ENCODE measurements at regions not wholly inside any gene's neighbourhood (a gene's known extent, or its start where the extent isn't known, plus 50 kb on each side); places are given as distances from the start of the nearest gene placed in this dataset.

DNA sequence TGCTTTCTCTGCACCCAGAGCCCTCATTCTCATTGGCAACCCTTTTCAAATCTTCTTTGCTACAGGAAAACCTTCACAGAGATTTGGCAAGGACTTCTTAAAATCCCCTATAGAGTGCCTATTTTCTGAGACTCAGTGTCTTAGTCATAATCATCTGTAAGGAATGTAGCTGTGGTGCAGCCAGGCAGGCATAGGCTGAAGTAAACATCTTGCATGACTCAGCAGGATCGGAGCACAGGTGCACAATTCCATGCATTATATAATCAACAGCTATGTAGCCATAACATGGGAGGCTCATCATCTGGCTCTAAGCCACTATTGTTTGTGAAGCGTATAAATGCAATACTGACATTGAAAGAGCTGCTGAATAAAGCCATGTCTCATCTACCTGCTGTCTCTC lies 368.8 kb downstream of the MAGEE1 start:
- no peak for TF ChIP-seq TEAD4 (IDR thresholded peaks at IDR 0.05)
- no peak for TF ChIP-seq FOXM1 (IDR thresholded peaks at IDR 0.05; ENCODE audit: borderline replicate concordance, low read depth)
- no peak for TF ChIP-seq EGR1 (IDR thresholded peaks at IDR 0.05)
- no peak for TF ChIP-seq EP300 (IDR thresholded peaks at IDR 0.05; ENCODE audit: borderline replicate concordance)
- no peak for TF ChIP-seq CEBPB (IDR thresholded peaks at IDR 0.05)
- TF ChIP-seq CREB1 (IDR thresholded peaks at IDR 0.05; ENCODE audit: low read depth), result no peak
- TF ChIP-seq, protein P1, sequence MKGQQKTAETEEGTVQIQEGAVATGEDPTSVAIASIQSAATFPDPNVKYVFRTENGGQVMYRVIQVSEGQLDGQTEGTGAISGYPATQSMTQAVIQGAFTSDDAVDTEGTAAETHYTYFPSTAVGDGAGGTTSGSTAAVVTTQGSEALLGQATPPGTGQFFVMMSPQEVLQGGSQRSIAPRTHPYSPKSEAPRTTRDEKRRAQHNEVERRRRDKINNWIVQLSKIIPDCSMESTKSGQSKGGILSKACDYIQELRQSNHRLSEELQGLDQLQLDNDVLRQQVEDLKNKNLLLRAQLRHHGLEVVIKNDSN (IDR thresholded peaks at IDR 0.05), result no peak
- TF ChIP-seq YY1 (IDR thresholded peaks at IDR 0.05; ENCODE audit: low read depth), result no peak
- TF ChIP-seq RAD21 (IDR thresholded peaks at IDR 0.05; ENCODE audit: low read depth), result no peak
- TF ChIP-seq, protein P2, sequence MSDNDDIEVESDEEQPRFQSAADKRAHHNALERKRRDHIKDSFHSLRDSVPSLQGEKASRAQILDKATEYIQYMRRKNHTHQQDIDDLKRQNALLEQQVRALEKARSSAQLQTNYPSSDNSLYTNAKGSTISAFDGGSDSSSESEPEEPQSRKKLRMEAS (IDR thresholded peaks at IDR 0.05), result no peak
- TF ChIP-seq REST (IDR thresholded peaks at IDR 0.05; ENCODE audit: low read depth), result no peak
- TF ChIP-seq NFIC (IDR thresholded peaks at IDR 0.05), result no peak

GRCh38 chrX:76802708-76803107 lies 375.2 kb downstream of the MAGEE1 start:
- TF ChIP-seq NFIC (IDR thresholded peaks at IDR 0.05) (no peak), RAD21 (IDR thresholded peaks at IDR 0.05; ENCODE audit: low read depth) (no peak), TEAD4 (IDR thresholded peaks at IDR 0.05) (no peak), TCF12 (IDR thresholded peaks at IDR 0.05; ENCODE audit: low read depth) (no peak), EP300 (IDR thresholded peaks at IDR 0.05; ENCODE audit: borderline replicate concordance) (no peak), FOXM1 (IDR thresholded peaks at IDR 0.05; ENCODE audit: borderline replicate concordance, low read depth) (no peak), REST (IDR thresholded peaks at IDR 0.05; ENCODE audit: low read depth) (no peak), YY1 (IDR thresholded peaks at IDR 0.05; ENCODE audit: low read depth) (no peak), ZBTB7A (IDR thresholded peaks at IDR 0.05; ENCODE audit: low read depth) (no peak), CREB1 (IDR thresholded peaks at IDR 0.05; ENCODE audit: low read depth) (no peak), EGR1 (IDR thresholded peaks at IDR 0.05) (no peak)
- TF ChIP-seq, protein P1 (IDR thresholded peaks at IDR 0.05), result no peak

DNA sequence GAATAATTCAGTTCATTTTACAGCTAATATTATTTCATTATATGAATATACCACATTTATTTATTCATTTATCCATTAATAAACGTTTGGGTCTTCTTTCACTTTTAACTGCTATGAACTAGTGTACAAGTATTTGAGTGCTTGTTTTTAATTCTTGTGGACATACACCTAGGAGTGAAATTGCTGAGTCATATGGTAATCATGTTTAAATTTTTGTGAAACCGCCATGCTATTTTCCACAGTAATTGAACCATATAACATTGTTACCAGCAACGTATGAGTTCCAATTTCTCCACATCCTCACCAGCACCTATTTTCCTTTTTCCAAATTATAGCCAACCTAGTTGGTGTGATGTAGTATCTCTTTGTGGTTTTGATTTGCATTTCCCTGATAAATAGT lies 388.2 kb downstream of the MAGEE1 start:
- TF ChIP-seq RAD21 (IDR thresholded peaks at IDR 0.05; ENCODE audit: low read depth) (no peak), NFIC (IDR thresholded peaks at IDR 0.05) (no peak), REST (IDR thresholded peaks at IDR 0.05; ENCODE audit: low read depth) (no peak), TAF1 (IDR thresholded peaks at IDR 0.05; ENCODE audit: low read depth) (no peak), FOXM1 (IDR thresholded peaks at IDR 0.05; ENCODE audit: borderline replicate concordance, low read depth) (no peak), ZBTB7A (IDR thresholded peaks at IDR 0.05; ENCODE audit: low read depth) (no peak), CEBPB (IDR thresholded peaks at IDR 0.05) (no peak), EP300 (IDR thresholded peaks at IDR 0.05; ENCODE audit: borderline replicate concordance) (no peak)
- TF ChIP-seq, protein P2 (IDR thresholded peaks at IDR 0.05), result no peak

DNA sequence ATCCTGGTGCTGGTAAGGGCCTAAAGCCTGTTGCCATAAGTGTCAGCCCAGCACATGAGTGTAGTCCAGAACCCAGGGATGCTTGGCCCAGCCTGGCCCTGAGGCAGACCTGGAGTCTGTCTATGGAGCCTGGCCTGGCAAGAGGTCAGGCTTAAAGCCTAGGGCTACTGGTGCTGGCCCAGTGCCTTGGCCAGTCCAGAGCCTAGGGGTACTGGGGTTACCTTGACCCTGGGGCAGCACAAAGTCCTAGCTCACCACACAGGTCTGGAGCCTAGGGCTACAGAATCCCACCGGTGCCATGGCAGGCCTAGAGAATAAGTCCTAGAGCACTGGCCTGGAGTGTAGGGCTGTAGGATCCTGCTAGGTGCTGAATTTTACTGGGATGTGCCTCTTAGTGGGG lies 393.8 kb downstream of the MAGEE1 start:
- TF ChIP-seq TAF1 (IDR thresholded peaks at IDR 0.05; ENCODE audit: low read depth), result no peak
- no peak for TF ChIP-seq TEAD4 (IDR thresholded peaks at IDR 0.05)
- TF ChIP-seq, protein P2 (IDR thresholded peaks at IDR 0.05), result no peak
- TF ChIP-seq CEBPB (IDR thresholded peaks at IDR 0.05), result no peak
- no peak for TF ChIP-seq RAD21 (IDR thresholded peaks at IDR 0.05; ENCODE audit: low read depth)
- no peak for TF ChIP-seq EP300 (IDR thresholded peaks at IDR 0.05; ENCODE audit: borderline replicate concordance)
- no peak for TF ChIP-seq EGR1 (IDR thresholded peaks at IDR 0.05)
- no peak for TF ChIP-seq REST (IDR thresholded peaks at IDR 0.05; ENCODE audit: low read depth)
- TF ChIP-seq ZBTB7A (IDR thresholded peaks at IDR 0.05; ENCODE audit: low read depth), result no peak
- TF ChIP-seq, protein P1 (IDR thresholded peaks at IDR 0.05), result no peak
- no peak for TF ChIP-seq FOXM1 (IDR thresholded peaks at IDR 0.05; ENCODE audit: borderline replicate concordance, low read depth)
- no peak for TF ChIP-seq YY1 (IDR thresholded peaks at IDR 0.05; ENCODE audit: low read depth)
- no peak for TF ChIP-seq TCF12 (IDR thresholded peaks at IDR 0.05; ENCODE audit: low read depth)
- TF ChIP-seq CREB1 (IDR thresholded peaks at IDR 0.05; ENCODE audit: low read depth), result no peak
- no peak for TF ChIP-seq NFIC (IDR thresholded peaks at IDR 0.05)
